ENCODE measurements at regions not wholly inside any gene's neighbourhood (a gene's known extent, or its start where the extent isn't known, plus 50 kb on each side); places are given as distances from the start of the nearest gene placed in this dataset.
"Not testable (repeated sequence)": the region's sequence is repeated elsewhere in the genome, so short reads cannot be mapped to it uniquely, and the experiment has no call there.

GRCh38 chr11:42779555-42779954 is 532.2 kb upstream of the API5 start:
- no peaks in the 10 kb centered on the region for H3K27me3 Mint-ChIP-seq
- H3K27ac Mint-ChIP-seq, result no peak overlapping the region
- H3K36me3 Mint-ChIP-seq (ENCODE audit: low read depth), result no peaks in the 10 kb centered on the region
- POLR2A ChIA-PET, result no interaction called here
- H3K4me3 Mint-ChIP-seq, result no peak overlapping the region
- no peaks in the 10 kb centered on the region for H3K4me1 Mint-ChIP-seq (ENCODE audit: low read depth)
- DNase-seq (no peak), ATAC-seq (no peak)
- intact Hi-C loops (cut with micrococcal nuclease), result no loop called here
- CTCF ChIA-PET, result no interaction called here
- peaks cover 1% of the 10 kb centered on the region for H3K9me3 Mint-ChIP-seq
- no peak for TF ChIP-seq CTCF (IDR thresholded peaks at IDR 0.05)

GRCh38 chr11:42786981-42787380 is 524.8 kb upstream of the API5 start:
- Mint-ChIP-seq H3K9me3 (no peaks in the 10 kb centered on the region), H3K27ac (no peak overlapping the region), H3K27me3 (no peaks in the 10 kb centered on the region), H3K36me3 (ENCODE audit: low read depth) (no peaks in the 10 kb centered on the region), H3K4me3 (no peak overlapping the region), H3K4me1 (ENCODE audit: low read depth) (no peaks in the 10 kb centered on the region)
- POLR2A ChIA-PET, result interaction anchor here (0.9 kb wide), 1 partner anchor 31 kb away, joined by 3 read pairs; no protein-coding TSS in a partner anchor
- intact Hi-C loops (cut with micrococcal nuclease), result no loop called here
- CTCF ChIA-PET, result no interaction called here
- TF ChIP-seq CTCF (IDR thresholded peaks at IDR 0.05), result no peak
- DNase-seq (no peak), ATAC-seq (no peak)

GRCh38 chr11:42795483-42795882 is 516.3 kb upstream of the API5 start:
- ATAC-seq; CTCF ChIA-PET; H3K36me3 Mint-ChIP-seq (ENCODE audit: low read depth); POLR2A ChIA-PET; H3K27me3 Mint-ChIP-seq; H3K4me1 Mint-ChIP-seq (ENCODE audit: low read depth); intact Hi-C loops (cut with micrococcal nuclease); H3K27ac Mint-ChIP-seq; DNase-seq; H3K4me3 Mint-ChIP-seq; H3K9me3 Mint-ChIP-seq: not testable (repeated sequence)

- ChIA-PET CTCF (no interaction called here), POLR2A (no interaction called here)
- H3K4me1 Mint-ChIP-seq (ENCODE audit: low read depth), result no peaks in the 10 kb centered on the region
- H3K4me3 Mint-ChIP-seq, result no peak overlapping the region
- H3K36me3 Mint-ChIP-seq (ENCODE audit: low read depth), result no peaks in the 10 kb centered on the region
- intact Hi-C loops (cut with micrococcal nuclease), result no loop called here
- DNase-seq (no peak), ATAC-seq (no peak)
- no peak for TF ChIP-seq CTCF (IDR thresholded peaks at IDR 0.05)
- H3K27me3 Mint-ChIP-seq, result no peaks in the 10 kb centered on the region
- H3K27ac Mint-ChIP-seq, result no peak overlapping the region
- H3K9me3 Mint-ChIP-seq, result peaks cover 7% of the 10 kb centered on the region
These were observed 511.8 kb upstream of the API5 start for GRCh38 chr11:42800041-42800440.

GRCh38 chr11:42802201-42802899 is 509.4 kb upstream of the API5 start:
- DNase-seq (no peak), ATAC-seq (no peak)
- ChIA-PET CTCF (no interaction called here), POLR2A (no interaction called here)
- intact Hi-C loops (cut with micrococcal nuclease), result no loop called here
- Mint-ChIP-seq H3K27ac (no peak overlapping the region), H3K27me3 (no peaks in the 10 kb centered on the region), H3K9me3 (peaks cover 4% of the 10 kb centered on the region), H3K4me1 (ENCODE audit: low read depth) (no peaks in the 10 kb centered on the region), H3K4me3 (no peak overlapping the region), H3K36me3 (ENCODE audit: low read depth) (no peaks in the 10 kb centered on the region)
- TF ChIP-seq CTCF (IDR thresholded peaks at IDR 0.05), result no peak

GRCh38 chr11:42806191-42806590 is 505.6 kb upstream of the API5 start:
- POLR2A ChIA-PET, result no interaction called here
- no peaks in the 10 kb centered on the region for H3K36me3 Mint-ChIP-seq (ENCODE audit: low read depth)
- no peak overlapping the region for H3K27ac Mint-ChIP-seq
- TF ChIP-seq CTCF (IDR thresholded peaks at IDR 0.05), result no peak
- H3K4me1 Mint-ChIP-seq (ENCODE audit: low read depth), result no peaks in the 10 kb centered on the region
- H3K9me3 Mint-ChIP-seq, result peaks cover 8% of the 10 kb centered on the region
- intact Hi-C loops (cut with micrococcal nuclease), result no loop called here
- no peak overlapping the region for H3K4me3 Mint-ChIP-seq
- CTCF ChIA-PET, result no interaction called here
- H3K27me3 Mint-ChIP-seq, result no peaks in the 10 kb centered on the region
- DNase-seq (no peak), ATAC-seq (no peak)

Data from activated CD8-positive, alpha-beta T cell treated with anti-CD3 and anti-CD28 coated beads for 36 hours (primary cell).